ENCODE measurements at regions not wholly inside any gene's neighbourhood (a gene's known extent, or its start where the extent isn't known, plus 50 kb on each side); places are given as distances from the start of the nearest gene placed in this dataset.

GRCh38 chr13:92959790-92960189 is 266.8 kb upstream of the GPC6 start:
- FAIRE-seq (no peak), DNase-seq (ENCODE audit: insufficient read length, low spot score) (no peak)
- no peak for TF ChIP-seq CTCF (IDR thresholded peaks at IDR 0.05; ENCODE audit: insufficient read depth, missing control alignments)

GRCh38 chr13:92963029-92963428 is 263.6 kb upstream of the GPC6 start:
- FAIRE-seq: no peak
- TF ChIP-seq CTCF (IDR thresholded peaks at IDR 0.05; ENCODE audit: insufficient read depth, missing control alignments): no peak
- no peak for DNase-seq (ENCODE audit: insufficient read length, low spot score)

- TF ChIP-seq CTCF (IDR thresholded peaks at IDR 0.05; ENCODE audit: insufficient read depth, missing control alignments): no peak
- no peak for DNase-seq (ENCODE audit: insufficient read length, low spot score)
- FAIRE-seq: no peak
These were observed 260.3 kb upstream of the GPC6 start for GRCh38 chr13:92966341-92966740.

- FAIRE-seq (no peak), DNase-seq (ENCODE audit: insufficient read length, low spot score) (no peak)
- no peak for TF ChIP-seq CTCF (IDR thresholded peaks at IDR 0.05; ENCODE audit: insufficient read depth, missing control alignments)
These were observed 259.7 kb upstream of the GPC6 start for GRCh38 chr13:92966900-92967299.

GRCh38 chr13:92967923-92968322 is 258.7 kb upstream of the GPC6 start:
- FAIRE-seq (no peak), DNase-seq (ENCODE audit: insufficient read length, low spot score) (no peak)
- TF ChIP-seq CTCF (IDR thresholded peaks at IDR 0.05; ENCODE audit: insufficient read depth, missing control alignments): peak; percentile 34

- TF ChIP-seq CTCF (IDR thresholded peaks at IDR 0.05; ENCODE audit: insufficient read depth, missing control alignments): no peak
- DNase-seq (ENCODE audit: insufficient read length, low spot score) (no peak), FAIRE-seq (no peak)
These were observed 253.9 kb upstream of the GPC6 start for GRCh38 chr13:92972751-92973150.

GRCh38 chr13:92974905-92975429 is 251.6 kb upstream of the GPC6 start:
- DNase-seq (ENCODE audit: insufficient read length, low spot score): no peak
- no peak for TF ChIP-seq CTCF (IDR thresholded peaks at IDR 0.05; ENCODE audit: insufficient read depth, missing control alignments)
- FAIRE-seq: no peak
